Dermis microvascular lymphatic vessel endothelial cell (primary cell): ENCODE measurements at regions not wholly inside any gene's neighbourhood (a gene's known extent, or its start where the extent isn't known, plus 50 kb on each side); places are given as distances from the start of the nearest gene placed in this dataset.
"Not testable (repeated sequence)": the region's sequence is repeated elsewhere in the genome, so short reads cannot be mapped to it uniquely, and the experiment has no call there.

ENCODE experiments used
- DNase-seq, 2 donors: peaks; one replicate each; pipeline versions ENCODE4 v3.0.0 to v3.0.0-alpha.2; 2010; ENCODE audit warnings: low read depth in 2 of 2

DNA sequence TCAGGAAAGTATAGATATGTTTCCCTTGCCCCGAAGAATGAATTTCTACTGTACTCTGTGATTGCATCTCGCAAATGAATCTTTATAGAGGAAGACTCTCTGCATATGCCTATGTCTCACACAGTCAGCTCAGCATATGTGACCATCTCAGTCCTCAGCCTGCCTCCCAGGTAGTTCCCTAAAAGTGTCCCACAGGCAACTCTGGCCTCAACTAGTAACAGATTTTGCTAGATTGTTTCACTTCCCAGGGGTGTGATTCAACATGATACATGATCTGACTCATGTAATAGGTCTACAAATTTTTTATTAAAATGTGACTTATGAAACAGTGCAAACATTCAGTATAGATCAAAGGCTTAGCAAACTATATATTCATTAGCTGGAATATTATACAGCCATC, 296.6 kb upstream of the CRIM1 start:
- no peak for DNase-seq

- no peak for DNase-seq
Observed at GRCh38 chr2:36058076-36058475, 297.5 kb upstream of the CRIM1 start.

DNA sequence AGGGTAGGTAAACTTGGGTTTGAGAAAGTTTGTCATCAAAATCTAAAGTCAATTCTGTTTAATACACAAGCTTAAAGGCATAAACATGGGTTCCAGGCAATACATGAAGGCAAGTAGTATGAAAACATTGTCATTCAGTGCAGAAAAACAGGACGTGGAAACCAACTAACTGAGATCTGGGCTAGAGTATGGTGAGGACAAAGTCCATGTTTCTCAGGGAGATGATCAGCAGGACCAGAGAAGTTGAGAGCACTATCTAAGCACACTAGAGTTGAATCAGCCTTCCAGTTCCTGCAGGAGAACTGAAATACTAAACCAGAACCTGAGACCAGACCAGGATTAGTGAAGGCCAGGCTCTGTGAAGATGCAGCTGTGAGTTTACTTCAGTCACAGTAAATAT, 302.8 kb upstream of the CRIM1 start:
- no peak for DNase-seq

DNA sequence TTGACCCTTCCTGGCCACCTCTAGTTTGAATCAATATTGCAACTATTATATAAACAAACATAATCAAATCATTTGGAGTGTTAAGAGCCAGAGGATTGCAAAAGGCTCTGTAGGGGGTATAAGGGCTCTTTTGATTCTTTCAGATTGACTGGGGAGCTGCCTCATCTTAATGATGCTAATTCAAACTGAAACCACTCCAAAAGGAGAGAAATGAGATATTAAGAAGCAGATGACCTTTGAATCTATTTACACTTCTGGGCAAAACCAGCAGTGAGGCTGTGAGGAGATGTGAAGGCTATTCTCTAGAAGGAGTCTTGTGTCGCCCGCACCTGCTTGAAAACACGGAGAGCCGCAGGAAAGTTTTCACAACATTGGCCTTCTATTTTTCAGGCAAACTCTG, 311.2 kb upstream of the CRIM1 start:
- no peak for DNase-seq

GRCh38 chr2:36035137-36035536, 320.4 kb upstream of the CRIM1 start:
- no peak for DNase-seq

DNA sequence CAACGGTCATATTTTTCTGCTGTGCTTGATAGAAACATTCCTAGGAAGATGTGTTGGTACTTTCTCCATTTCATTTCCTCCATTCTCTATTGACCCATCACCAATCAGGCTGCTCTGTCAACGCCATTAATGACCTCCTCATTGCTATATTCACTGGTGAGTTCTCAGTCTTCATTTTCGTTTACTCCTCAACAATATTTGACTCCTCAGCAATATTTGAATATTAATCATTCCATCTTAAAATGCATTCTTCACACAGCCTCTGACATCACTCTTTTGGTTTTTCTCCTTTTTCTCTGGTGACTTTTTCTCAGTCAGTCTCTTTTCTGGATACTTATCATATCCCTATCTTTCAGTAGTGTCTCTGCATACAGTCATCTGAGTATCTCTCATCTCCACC, 323.5 kb upstream of the CRIM1 start:
- DNase-seq: no peak

GRCh38 chr2:36031471-36031870, 324.1 kb upstream of the CRIM1 start:
- no peak for DNase-seq

DNA sequence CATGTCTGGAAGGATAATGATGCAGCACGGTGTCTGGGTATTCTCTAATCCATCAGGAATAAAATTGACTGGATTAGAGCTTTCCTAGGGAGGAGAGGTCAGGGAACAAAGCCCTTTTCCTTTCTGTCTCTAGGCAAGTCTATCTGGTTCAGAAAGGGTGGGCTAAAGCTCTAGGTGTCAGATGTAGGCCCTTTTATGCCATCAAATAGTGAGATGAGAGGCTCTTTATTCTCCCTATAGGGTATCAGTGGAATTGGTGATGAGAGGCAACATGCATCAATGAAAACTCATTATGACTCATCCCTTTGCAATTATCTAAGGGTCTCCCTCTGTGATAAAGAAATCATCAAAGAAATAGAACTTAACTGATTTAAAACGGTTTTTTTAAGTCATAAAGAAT, 328.0 kb upstream of the CRIM1 start:
- DNase-seq: no peak

DNA sequence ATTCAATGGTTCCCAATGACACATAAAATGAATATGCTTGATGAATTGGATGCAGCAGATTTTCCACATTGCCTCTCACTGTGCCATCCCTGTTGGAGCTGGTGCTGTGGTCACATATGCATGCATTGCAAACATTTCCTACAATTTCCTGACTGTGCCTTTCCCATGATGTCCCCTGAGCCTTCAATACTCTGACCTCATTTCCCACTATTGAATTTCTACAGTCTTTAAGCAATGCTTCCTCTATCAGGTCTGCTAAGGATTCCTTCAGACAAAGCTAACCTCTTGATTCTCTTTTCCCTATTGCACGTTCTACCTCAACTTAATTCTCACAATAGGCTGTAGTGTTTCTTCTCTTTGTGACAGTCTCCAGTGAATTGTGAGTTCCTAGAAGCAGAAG, 342.5 kb upstream of the CRIM1 start:
- DNase-seq: peak in 1 of 2 donors; percentile 7

DNA sequence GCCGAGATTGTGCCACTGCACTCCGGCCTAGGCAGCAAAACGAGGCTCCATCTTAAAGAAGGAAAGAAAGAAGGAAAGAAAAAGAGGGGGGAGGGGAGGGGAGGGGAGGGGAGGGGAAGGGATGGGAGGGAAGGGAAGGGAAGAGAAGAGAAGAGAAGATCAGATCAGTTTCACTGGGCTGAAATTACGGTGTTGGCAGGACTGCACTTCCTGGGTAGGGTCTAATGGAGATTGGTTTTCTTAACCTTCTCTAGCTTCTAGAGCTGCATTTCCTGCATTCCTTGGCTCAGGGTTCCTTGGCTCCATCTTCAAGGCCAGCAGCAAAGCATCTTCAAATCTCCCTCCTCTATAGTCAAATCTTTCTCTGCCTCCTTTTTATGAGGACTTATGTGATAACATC, 349.1 kb upstream of the CRIM1 start:
- DNase-seq: no peak

GRCh38 chr2:36002941-36003340, 352.6 kb upstream of the CRIM1 start:
- no peak for DNase-seq

GRCh38 chr2:35997488-35997887, 358.1 kb upstream of the CRIM1 start:
- no peak for DNase-seq

GRCh38 chr2:35989503-35989902, 366.1 kb upstream of the CRIM1 start:
- no peak for DNase-seq

- no peak for DNase-seq
Observed at GRCh38 chr2:35989040-35989439, 366.5 kb upstream of the CRIM1 start.

DNA sequence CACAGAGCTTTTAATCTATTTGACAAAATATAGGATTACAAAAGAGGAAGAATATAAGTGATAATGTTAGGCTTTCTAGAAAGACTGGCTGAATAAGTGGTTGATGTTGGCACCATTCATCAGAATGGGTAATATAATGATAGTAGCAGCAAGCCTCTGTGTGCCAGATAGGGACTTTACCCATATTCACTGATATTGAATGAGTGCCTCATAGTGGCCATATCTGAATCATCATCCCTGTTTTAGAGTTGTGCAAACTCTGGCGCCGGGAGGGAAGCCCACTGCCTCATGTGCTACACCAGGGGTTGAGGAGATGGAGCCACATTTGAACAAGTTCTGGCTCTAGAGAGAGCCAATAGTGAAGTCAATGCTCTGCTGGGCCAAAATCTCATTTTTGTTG, 368.7 kb upstream of the CRIM1 start:
- no peak for DNase-seq

GRCh38 chr2:35978218-35978617, 377.4 kb upstream of the CRIM1 start:
- no peak for DNase-seq

DNA sequence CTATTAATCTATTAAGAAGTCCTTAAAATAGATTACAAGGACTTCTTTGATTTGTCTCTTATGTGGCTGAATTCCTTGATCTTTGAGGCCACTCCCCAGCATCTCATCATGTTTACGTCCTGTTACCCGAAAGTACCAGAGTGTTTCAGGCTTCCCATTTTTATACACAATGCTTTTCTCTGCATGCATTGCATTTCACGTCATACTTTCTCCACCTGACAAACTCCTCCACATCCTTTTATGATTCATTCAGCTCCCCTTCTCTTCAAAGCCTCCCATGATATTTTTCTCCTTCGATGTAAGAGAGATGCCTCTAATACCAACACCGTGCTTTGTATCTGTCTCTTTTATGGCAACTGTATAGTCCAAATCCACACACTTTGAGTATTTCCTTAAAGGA, 379.0 kb upstream of the CRIM1 start:
- DNase-seq: no peak

GRCh38 chr2:35973737-35974132, 381.8 kb upstream of the CRIM1 start:
- DNase-seq: peak; percentile 87 to 95

DNA sequence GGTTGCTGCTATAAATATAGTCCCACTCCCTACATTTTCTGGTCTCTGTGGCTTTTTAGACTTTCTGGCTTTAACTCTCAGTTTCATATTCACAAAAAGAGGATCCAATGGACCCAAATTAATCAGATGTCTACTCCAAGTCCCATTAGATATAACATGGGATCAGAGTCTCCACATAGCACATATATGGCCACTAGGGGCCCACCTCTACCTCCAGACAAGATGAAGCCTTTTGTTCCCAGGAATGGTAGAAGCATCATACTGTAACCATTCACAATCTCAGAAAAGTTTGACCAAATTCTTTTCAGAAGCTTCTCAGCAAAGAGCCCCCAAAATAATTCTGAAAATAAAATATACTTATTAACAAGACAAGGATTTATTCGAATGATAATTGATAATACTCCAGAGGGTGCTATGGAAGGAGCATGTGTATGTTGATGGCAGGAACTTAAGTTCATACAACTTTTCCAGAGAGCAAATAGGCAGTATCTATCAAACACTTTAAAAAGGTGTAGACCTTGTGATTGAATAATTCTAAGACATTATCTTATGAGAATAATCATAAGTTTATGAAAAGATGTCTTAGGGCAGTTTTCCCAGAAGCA, 382.3 kb upstream of the CRIM1 start:
- DNase-seq: peak; percentile 7 to 60

GRCh38 chr2:35963824-35964223, 391.8 kb upstream of the CRIM1 start:
- no peak for DNase-seq

DNA sequence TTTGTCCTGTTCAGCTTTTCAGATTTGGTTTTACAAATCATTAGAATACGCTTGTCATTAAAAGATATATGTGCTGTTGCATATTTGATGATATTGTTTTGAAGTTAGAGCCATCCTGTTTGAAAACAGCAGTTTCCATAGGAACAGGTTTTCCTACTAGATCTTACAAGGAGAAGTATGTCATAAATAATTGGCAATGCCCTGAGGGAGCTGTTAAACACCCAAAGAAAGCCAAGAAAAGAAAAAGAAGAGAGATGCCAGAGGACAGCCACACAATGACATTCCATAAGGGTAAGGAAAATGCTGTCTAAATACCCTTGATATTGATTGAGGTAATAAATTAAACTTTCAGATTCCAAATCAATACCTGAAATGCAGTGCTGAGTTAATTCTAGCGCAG, 392.2 kb upstream of the CRIM1 start:
- DNase-seq: no peak

- DNase-seq: no peak
Observed at GRCh38 chr2:35962585-35963146, 392.9 kb upstream of the CRIM1 start.

DNA sequence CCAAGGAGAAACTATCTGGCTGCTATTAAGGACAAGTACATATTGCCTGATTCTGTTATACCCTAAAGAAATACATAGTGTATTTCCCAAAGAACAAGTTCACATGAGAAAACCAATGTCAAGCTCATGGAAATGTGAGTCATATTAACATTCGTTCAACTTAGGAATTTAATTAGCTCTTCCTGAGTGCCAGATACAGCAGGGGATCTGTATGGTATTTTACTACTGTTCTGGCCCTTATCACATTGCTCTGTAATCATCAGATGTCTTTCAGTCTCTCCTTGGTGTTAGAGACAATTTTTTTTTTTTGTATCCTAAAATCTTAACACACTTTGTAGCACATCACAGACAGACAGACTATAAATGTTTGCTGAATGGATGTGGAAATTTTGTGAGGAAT, 395.0 kb upstream of the CRIM1 start:
- no peak for DNase-seq

- not testable (repeated sequence) for DNase-seq
Observed at GRCh38 chr2:35957053-35957452, 398.5 kb upstream of the CRIM1 start.
